GM18526 (cell line): ENCODE measurements at regions not wholly inside any gene's neighbourhood (a gene's known extent, or its start where the extent isn't known, plus 50 kb on each side); places are given as distances from the start of the nearest gene placed in this dataset.

Experiments used
- POLR2A ChIP-seq: IDR thresholded peaks from 3 replicates; pipeline ENCODE4 v1.6.1; 2011; ENCODE audit not compliant: insufficient read length; ENCODE audit errors: extremely low read depth

DNA sequence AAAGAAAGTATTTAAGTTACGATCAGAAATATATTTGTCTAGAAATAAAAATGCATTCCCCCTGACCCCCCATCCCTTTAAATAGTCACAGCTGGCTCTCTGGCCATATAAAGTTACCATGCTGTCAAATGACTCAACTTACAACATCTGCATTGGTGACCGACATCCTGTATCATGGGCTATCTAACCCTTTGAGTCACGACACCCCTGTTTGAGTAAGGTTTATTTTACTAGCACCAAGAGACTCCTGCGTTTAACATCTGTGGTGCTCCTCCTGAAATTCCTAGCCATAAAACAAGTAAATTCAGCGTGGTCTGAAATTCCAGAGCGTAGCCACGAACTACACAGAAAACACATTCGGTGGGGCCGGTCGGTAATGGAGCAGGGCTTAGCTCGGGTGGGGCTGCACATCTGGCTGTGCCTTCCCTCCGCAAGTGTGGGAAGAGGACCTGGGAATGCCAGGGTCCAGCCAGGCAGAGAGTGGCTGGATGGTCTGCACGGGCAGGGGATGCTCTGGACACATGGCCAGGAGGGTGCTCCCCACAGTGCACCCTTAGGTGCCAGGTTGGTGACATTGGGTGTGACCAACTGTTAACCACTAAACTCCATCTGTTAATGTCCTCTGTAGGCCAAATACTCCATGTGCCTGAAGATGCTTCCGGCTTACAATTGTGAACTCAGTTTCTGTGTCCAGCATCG lies 53.0 kb upstream of the CLDN14 start:
- no peak for TF ChIP-seq POLR2A

DNA sequence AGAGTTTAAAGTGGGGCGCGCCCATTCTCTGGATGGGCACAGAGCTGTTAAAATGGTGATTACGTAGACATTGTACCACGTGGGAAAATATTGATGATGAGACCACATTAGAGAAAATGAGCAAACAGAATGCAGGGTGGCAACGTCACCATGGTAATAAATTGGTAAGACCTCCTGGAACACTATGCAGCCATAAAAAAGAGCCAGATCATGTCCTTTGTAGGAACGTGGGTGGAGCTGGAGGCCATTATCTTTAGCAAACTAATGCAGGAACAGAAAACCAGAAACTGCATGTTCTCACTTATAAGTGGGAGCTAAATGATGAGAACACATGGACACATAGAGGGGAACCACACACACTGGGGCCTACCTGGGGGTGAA lies 53.5 kb upstream of the CLDN14 start:
- TF ChIP-seq POLR2A: no peak

DNA sequence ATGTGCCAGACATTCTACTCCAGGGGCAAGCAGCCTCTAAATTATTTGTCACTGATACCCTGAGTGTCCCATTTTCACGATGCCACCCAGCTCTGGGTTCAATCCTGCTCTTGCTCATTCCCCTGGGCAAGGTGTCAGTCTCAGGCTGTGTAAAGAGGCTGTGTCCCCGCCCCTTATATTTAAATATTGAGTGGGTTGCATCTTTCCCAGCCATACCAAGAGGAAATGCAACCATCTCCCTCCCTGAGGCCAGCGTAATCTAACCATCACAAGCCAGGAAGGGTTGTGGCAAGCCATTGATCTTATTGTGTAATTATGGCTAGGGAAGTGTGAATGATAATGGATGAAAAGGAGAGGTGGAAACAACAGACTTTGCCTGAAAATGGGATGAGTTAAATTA lies 54.7 kb upstream of the CLDN14 start:
- TF ChIP-seq POLR2A: no peak

DNA sequence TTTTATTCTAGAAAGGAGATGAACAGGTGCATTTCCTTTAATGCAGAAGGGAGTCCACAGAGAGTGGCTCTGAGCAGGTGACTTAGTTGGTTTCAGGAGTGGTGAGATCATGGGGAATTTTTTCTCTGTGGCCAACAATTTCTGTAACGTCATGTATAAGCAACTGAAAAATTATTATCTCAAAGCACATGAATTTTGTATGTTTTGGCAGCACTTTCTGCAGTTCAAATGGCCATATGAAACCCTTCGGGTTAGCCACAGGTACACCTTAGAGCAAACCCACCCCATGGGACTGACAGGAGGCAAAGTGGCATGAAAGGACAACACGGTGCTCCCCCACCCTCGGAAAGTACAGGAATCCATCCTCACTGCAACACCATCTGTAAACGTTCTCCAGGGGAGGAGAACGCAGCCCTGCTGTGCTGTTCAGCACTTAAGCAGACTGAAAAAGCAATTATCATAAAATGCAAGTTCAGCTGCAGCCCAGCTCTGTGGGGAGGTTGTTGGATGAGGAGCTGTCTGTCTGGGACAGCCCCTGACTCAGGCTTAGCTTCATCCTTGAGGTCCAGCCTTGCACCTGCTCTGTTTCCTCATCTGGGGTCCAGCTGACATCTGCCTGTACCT lies 55.8 kb upstream of the CLDN14 start:
- no peak for TF ChIP-seq POLR2A

DNA sequence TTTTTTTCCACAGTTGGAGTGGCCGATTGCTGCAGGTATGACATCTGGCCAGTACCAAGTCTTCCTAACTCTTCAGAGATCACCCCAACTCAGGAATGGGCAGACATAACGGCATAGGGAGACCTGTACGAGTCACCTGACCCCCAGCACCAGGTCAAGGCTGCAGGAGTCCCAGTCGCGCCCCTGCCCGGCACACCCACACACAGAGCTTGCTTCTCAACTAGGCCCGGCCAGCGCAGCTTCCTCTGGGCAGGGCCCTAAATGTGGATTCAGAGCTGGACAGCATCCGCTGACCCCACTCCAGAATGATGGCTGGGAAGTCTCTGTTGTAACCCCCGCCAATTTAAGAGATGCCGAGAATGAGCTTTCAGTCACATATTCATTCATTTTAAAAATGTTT lies 58.8 kb upstream of the CLDN14 start:
- TF ChIP-seq POLR2A: no peak

DNA sequence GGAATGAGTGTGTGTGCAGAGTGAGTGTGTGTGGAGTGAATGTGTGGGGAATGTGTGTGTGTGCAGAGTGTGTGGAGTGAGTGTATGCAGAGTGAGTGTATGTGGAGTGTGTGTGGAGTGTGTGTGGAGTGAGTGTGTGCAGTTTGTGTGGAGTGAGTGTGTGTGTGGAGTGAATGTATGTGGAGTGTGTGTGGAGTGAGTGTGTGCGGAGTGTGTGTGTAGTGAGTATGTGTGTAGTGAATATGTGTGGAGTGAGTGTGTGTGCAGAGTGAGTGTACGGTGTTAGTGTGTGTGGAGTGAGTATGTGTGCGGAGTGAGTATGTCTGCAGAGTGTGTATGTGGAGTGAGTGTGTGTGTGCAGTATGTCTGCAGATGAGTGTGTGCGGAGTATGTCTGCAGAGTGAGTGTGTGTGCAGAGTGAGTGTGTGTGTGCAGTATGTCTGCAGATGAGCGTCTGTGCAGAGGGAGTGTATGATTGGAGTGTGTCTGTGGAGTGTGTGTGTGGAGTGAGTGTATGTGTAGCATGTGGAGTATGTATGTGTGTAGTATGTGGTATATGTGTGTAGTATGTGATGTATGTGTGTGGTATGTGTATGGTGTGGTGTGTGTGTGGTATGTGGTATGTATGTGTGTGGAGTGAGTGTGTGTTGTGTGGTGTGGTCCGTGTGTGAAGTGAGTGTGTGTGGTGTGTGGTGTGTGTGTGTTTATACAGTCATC lies 59.7 kb upstream of the CLDN14 start:
- no peak for TF ChIP-seq POLR2A

DNA sequence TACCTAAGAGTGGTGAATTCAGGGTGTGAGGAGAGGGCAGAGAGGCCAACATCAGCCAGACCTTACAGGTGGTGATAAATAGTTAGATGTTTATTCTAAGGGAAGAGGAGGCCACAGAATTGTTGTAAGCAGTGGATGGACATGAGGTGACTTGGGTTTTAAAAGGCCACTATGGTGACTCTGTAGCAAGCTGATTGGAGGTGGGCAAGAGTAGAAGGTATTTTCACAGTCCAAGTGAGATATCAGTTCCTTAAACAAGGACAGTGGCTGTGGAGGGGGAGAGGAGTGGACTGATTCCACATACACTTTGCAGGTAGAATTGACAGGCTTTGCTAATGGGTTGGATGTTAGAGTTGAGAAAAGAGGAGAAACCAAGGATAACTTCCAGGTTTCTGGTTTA lies 60.8 kb upstream of the CLDN14 start:
- no peak for TF ChIP-seq POLR2A

DNA sequence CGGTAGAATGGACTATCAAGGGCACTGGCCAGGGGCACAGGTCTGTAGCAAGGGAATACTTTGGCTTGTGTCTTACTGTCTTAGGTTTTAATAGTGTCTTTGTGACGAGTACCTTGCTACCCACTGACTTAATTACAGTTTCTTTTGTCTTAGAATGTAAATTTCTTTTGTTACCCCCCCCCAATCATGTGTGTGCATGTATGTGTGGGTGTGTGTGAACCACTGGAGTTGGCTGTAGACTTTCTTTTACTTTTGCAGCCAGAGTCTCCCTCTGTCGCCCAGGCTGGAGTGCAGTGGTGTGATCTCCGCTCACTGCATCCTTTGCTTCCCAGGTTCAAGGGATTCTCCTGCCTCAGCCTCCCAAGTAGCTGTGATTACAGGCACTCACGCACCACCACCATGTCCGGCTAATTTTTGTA lies 61.8 kb upstream of the CLDN14 start:
- peak; percentile 5 for TF ChIP-seq POLR2A

DNA sequence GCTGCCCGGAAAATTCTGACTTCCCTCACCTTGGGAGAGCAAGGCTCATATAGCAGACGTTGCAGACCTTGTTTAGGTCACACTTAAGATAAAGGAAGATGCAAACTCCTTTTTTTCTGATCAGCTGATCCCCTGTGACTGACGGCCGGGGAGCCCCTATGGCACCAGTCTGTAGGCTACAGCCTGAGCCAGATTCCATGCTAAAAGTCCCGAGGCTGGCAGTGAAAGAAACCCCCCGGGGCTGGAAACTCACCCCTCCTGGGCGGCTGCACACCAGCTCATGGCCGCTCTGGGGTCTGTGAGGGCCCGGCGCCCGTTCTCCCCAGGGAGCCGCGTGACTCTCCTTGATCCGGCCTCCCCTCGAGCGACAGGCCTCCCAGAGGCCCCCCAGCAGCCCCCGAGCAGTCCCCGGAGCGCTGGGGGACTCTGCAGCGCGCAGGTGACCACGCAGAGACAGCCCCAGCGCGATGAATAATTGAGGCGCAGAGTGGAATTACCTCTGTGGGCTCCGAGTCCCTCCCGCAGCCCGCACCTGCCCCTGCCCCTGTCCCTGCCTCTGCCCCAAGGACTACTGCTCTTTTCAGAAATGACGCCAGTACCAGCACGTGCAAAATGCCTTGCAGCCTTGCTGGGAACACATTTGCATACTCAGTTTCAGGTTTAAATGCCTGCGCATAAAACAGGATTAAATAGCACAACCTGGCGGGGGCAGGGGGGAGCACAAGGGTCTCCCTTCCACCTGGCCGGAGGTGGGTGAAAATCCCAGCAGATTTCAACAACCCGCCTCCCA lies 62.6 kb upstream of the CLDN14 start:
- peak; percentile 53 for TF ChIP-seq POLR2A

DNA sequence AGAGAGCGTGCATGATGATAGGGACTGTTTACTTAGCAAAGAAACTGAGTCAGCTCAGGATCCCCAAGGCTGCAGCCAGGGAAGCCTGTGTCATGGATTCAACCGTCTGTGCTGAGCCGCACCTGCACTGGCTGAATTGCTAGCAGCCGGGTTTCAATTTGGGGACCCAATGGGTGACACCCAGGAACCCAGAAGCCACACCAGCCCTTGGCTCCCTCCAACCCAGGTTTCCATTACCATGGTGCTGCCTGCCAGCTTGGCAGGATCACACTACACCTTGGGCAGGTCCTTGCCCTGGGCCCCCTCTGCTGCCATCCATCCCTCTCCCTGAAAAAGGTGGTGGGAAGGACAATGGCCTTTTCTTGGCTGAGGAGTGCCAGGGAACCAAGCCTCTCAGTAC lies 64.0 kb upstream of the CLDN14 start:
- no peak for TF ChIP-seq POLR2A

DNA sequence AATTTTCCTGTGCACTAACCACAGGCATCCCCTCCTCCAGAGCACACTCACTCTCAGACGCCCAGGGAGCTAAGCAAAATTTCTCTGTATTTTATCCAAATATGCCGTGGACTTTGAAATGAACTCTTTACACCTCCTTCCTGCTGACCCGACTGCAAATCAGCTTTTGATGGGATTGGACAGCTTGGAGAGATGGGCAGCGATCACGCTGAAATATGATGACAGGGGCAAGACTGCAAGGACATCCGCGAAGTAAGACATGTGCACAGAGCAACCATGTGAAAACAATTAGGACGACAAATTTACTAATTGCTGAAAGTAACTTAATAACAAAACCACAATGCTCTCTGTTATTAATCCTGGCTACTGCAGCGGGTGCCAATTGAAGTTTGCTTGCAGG lies 64.6 kb upstream of the CLDN14 start:
- no peak for TF ChIP-seq POLR2A

DNA sequence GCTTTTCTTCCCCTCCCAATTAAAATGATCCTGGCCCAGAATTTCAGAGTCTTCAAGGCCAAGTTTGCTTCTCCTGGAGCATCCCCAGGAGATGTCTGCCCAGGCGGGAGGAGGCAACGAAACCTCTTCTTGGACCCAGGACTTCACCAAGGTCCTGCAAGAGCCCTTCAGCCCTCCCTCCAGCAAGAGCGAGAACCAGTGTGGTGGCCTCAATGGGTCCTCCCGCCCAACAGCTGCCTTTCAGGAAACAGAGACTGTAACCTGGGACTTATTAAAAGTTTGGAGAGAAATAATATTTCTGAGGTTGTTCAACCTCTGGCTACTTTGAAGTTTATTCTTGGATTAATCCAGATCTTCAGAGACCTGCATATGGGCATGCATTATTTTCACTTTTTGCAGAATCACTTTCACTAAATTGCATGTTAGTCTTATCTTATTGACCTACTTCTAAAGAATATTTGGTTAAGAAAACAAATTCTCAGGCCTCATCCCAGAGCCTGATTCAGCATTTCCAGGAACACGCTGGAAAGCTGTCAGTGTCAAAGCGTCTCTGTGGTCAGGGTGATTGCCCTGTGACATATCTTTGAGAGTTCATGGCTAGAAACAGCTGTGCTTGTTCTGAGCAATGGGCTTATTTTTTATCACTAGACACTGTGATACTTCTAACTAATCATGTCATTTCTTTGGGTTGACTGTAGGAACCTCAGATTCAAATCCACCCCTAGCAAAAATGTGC lies 66.0 kb upstream of the CLDN14 start:
- no peak for TF ChIP-seq POLR2A

DNA sequence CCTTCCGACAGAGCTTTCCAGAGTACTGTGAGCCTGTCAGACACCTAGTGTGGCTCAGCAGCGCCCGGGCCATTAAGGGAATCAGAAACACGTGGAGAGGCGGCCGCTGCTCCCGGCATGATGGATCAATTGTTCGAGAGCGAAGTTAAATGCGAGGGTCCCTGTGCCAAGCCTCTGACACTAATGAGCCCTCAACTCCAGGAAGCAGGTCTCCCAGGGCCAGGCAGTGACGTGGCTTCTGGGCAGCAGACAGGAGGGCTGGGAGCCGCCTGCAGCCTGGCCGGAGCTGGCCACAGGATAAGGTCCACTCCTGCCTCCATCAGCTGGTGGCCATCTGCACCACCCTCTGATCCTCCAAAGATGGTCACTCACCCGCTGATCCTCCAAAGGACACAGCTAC lies 67.5 kb upstream of the CLDN14 start:
- TF ChIP-seq POLR2A: no peak

DNA sequence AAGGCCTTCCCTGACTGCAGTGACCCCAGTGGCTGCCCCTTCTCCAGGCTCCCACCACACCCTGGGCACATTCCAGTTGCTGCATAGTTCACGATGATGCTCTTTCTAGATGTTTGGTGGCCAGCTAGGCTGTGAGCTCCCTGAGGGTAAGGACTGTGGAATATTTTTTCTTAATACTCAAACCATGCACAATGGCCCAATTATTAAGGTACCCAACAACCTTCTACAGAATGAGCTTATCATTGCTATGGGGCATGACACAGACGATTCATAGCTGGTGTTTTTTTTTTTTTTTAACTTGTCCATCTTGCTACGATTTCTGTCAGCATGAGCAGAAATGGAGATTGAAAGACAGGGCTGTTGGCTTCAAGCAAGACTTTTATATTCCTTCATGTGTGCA lies 68.9 kb upstream of the CLDN14 start:
- TF ChIP-seq POLR2A: no peak

DNA sequence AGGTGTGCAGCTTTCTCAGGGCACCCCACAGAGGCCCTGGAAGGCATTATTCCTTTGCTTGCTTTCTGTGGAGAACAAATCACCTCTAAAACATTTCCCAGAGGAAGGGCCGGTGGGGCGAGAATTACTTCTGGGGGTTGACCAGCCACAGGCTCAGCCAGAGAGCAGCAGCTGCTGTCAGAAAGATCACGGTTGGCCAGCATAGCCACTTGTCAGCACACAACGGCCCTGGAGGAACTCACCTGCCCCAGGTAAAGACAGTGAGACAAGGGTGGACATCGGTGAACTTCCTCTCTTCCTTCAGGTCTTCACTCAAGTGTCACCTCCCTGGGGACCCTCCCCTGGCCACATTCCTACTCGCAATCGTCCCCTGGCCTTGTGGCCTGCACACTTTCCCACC lies 69.5 kb upstream of the CLDN14 start:
- TF ChIP-seq POLR2A: no peak

DNA sequence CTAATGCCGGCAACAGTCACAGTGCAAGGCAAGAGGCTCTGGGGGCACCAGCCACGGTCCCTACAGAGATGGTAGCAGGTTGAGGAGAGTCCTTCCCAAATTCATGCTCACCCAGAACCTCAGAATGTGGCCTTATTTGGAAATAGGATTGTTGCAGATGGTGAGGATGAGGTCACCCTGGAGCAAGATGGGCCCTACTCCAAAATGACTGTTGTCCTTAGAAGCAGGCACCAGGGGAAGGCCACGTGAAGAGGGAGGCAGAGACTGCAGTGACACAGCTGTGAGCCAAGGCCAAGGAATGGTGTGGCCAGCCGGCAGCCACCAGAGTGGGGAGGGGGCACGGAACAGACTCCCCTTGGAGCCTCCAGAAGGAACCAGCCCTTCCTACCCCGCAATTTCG lies 70.8 kb upstream of the CLDN14 start:
- no peak for TF ChIP-seq POLR2A

DNA sequence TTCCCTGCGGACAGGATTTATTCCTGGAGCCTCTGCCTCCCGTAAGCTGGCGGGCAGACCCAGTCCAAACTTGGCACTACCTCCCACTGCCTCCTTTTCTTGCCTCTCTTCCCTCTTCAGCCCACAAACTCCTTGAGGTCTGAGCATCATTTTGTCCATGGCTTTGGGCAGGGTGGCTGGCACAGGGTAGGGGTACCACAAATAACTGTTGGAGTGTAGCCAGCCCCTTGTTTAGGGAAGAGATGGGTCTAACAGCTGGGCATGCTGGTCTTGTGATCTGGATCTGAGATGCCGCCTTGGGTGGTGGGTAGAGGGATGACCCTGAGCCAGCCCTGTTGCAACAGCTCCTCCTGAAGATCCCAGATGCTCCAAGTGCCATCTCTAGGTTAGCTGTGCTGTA lies 71.4 kb upstream of the CLDN14 start:
- no peak for TF ChIP-seq POLR2A
